ENCODE measurements at regions not wholly inside any gene's neighbourhood (a gene's known extent, or its start where the extent isn't known, plus 50 kb on each side); places are given as distances from the start of the nearest gene placed in this dataset.
"Not testable (repeated sequence)": the region's sequence is repeated elsewhere in the genome, so short reads cannot be mapped to it uniquely, and the experiment has no call there.

DNA sequence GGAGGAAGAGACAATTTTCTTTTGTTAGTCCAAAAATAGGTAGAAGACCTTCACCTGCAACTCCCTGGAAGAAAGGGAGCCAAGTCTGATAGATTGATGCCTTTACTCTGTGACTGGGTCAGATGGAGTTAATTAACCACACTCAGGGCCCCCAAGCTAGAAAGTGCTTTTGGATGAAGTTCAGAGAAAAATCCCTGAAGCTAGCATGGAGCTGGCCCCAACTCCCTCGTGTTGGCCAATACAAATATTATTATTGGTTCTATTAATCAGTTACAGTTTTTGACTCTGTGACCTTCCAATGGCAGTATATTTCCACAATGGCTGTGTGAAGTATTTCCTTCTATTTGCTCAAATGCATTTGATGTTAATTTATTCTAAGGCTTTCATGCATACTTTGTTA, 1753.5 kb downstream of the EFNA5 start:
- no peak for DNase-seq (ENCODE audit: low spot score)

DNA sequence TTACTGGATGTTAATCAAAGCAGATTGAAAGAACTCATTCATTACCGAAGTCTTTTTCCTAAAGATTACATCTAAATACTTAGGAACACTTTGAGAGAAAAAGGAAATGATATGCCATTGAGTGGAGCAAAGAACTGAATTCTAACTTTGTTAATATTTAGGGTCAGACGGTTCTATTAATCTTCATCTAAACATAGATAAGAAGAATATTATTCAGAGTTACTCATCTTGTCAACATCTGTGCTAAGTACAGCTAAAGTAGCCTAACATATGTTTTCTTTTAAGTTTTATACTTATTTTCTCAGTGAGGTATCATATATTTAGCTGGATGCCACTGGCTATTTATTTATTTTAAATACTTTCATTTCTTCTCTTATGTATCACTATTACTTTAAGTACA, 1763.7 kb downstream of the EFNA5 start:
- no peak for DNase-seq (ENCODE audit: low spot score)

DNA sequence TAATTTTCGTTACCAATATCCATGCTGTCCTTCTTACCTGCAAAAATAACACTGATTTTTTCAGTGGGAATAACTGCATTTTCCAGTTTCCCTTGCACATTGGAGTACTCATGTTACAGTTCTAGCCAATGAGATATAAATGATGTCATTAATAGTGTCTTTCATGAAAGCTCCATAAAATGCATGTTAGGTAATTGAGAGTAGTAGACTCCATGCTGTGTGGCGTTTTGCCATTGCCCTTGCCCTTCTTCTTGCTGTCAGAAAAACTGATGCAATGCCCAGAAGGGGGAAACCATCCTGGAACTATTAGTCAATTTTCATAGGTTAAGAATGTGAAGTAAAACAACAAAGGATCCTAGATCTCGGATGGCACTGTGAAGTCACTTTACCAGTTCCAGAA, 1765.3 kb downstream of the EFNA5 start:
- no peak for DNase-seq (ENCODE audit: low spot score)

DNA sequence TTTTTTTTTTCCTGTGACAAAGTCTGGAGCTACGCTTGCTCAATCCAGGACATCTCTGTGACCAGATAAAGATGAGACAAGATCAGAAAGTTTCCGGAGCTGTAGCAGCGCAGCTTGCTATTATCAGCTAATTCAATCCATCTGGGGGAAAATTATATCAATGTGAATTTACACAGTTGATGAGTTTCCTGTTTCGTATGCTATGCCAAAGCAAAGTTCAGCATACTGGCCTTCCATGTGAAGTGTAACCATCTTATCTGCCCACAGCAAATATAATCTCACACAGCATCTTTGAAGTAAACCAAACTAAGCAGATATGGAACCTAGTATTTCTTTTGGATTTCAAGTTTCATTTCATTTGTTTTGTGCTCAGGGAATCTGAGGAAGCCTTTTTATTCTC, 1767.7 kb downstream of the EFNA5 start:
- no peak for DNase-seq (ENCODE audit: low spot score)

DNA sequence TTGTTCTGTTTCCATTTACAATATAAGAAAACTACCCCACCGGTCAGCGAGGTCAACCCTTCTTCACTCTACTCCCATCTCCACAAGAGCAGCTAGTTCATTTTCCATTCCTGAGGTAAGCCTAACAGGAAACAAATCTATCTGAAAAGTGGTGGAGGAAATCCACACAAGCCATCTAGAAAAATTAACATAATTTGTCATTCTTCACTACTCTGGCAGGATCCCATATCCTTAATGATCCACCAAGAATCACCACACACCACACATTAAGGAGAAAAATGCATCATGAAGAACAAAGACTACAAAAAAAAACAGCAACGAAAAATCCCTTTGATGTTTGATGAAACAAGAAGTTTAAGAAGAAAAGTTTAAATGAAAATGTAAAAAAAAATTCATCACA, 1771.0 kb downstream of the EFNA5 start:
- no peak for DNase-seq (ENCODE audit: low spot score)

DNA sequence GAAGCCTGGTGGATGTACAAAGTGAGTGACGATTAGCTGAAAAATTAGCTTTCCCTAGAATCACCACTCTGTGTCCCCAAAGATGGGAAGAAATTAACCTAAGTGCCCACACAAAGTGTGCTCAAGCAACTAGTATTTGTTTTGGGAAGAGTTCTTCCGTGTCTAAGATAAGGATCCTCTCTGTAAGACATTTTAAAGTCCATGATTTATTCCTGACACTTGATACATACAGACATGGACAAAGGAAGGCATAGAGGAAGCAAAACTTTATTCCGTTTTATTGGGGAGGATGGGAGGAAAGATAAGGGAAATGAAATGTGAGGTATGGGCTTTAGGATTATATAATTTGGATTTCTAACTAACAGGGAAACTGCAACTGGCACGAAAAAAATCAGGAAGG, 1772.6 kb downstream of the EFNA5 start:
- no peak for DNase-seq (ENCODE audit: low spot score)

DNA sequence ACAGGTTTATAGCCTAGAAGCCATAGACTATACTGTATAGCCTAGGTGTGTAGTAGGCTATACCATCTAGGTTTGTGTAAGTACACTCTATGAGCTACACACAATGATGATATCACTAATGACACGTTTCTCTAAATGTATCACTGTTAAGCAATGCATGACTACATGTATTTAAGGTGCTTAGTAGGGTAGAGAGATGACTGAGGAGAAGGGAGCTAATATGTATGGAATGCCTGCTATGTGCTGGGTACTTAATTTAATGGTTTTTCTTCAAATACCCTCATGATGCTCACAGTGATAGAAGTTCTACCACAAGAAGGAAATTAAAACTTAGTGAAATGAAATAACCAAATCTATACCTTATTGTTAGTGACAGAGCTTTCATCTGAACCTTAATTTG, 1785.5 kb downstream of the EFNA5 start:
- DNase-seq (ENCODE audit: low spot score), result no peak

DNA sequence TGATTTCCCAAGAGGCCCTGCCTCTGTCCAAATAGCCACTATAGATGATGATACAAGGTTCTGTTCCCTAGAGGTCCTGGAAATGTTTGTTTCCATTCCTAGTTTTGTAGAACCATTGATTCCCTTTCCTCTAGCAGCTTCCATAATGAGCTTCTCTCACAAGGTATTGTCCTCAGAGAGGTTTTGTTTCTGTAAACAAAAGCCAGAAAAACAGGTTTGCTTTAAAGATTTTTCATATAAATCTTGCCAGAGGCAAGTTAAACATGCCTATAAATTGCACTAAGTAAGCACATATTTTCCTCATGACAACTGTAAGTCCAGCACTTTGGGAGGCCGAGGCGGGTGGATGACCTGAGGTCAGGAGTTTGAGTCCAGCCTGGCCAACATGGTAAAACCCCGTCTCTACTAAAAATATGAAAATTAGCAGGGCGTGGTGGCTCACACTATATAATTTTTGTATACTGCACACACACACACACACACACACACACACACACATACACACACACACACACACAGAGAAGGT, 1787.7 kb downstream of the EFNA5 start:
- no peak for DNase-seq (ENCODE audit: low spot score)

DNA sequence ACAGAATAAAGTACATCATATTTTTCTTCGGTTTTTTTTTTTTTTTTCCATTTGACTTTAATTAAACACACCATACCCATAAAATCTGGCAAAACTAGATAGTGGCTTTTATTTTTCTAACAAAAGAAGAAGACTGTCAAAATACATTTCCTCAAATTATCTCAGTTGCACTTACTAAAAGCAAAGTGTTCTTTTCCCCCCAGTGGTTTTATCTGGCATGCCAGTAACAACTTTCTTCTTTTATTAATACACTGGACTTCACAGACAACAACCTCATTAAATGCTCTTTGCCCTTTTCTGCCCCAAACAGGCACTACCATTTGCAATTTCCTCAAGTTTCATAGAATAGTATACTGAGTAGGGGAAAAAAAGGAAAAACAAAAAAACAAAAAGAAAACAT, 1792.3 kb downstream of the EFNA5 start:
- DNase-seq (ENCODE audit: low spot score), result no peak

DNA sequence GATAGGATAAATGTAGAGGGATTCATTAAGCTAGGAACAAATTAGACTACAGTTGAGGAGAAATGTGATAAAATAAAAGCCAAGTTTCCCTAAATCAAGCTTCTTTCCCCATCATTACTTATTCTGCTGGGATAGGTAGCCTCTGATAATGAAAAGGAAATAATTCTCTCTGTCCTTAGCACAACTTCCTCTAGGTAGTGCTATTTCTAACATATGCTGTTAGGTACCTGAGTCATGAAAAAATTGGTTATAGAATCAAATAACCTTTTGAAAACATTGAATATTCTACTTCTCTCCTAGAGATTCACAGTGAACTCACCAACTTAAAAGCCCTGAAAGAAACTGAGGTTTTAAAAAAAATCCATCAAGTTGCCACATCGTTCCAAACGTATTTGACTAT, 1793.1 kb downstream of the EFNA5 start:
- no peak for DNase-seq (ENCODE audit: low spot score)

DNA sequence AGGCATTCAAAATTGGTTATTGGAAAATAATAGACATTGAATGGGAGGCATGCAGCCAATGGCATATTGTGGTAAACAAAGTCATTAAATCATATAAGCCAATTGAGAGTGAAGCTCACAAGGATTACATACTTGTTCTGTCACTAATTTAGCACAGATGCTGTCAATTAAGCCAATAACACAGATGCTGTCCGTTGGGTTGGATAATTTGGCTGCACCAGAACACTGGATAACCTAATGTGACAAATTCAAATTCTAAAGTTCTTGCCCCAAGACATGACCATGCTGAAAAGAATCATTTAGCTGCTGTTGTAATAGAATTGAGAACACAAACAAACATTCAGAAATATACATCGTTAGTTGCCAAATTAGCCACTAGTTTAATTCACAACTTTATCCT, 1796.4 kb downstream of the EFNA5 start:
- no peak for DNase-seq (ENCODE audit: low spot score)

DNA sequence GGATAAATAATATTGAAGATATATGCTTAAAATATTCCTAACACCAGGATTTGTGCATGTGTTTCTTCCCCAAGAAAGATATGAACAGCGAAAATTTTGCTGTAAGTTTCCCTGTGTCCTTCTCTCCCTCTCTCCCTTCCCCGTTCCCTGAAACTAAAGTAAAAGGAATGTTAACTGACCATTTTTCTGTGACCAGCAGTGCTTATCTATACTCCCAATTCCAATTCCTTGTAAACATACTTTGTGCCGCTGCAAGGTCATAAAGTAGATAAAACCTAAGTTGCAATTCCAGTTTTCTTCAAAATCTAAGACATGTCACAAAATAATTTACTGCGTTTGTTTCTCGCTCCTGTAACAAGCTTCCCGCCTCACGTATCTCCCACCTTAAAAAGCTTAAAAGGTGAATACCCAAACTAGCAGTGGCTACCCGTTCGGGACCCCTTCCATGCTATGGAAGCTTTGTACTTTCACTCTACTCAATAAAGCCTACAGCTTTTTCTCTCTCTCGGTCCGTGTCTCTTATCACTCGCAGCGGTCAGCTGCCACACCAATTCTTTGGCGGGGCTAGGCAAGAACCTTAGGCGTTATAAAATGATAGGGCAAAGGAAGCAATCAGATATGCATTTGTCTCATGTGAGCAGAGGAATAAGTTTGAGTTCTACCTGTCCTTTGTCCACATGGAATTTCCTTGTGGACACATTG, 1798.0 kb downstream of the EFNA5 start:
- DNase-seq (ENCODE audit: low spot score), result no peak

DNA sequence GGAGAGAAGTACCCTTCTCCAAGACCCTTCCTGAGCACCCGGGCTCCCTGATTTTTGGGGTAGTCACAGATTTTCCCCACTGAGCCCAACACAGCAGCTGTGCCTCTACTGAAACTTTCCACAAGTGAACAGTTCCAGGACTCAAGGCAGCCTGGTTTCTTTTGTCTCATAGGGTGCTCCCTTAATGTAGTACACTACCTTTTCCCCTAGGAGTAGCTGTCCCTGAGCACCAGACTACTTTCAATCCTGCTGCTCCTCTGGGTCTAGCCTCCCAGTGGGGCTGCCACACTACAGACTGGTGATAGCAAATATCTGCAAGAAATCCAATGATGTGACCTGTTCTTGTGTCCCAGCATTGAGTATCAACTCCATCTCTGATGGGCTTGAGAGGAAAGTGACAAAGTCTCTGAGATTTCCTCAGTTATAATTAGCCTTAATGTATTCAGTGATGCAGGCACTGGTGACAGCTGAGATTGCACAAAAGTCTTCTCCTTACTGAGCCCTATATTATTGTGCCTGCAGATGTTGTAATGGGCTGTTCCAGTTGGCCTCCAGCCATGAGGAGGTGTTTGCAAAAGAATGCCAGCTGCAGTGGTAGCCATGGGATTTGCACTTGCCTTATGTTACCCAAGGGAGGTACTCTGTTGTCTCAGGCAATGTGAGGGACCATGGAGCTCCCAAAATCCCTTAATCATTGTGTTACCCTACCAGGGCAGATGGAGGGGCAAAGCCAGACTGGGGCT, 1802.5 kb downstream of the EFNA5 start:
- DNase-seq (ENCODE audit: low spot score), result no peak

DNA sequence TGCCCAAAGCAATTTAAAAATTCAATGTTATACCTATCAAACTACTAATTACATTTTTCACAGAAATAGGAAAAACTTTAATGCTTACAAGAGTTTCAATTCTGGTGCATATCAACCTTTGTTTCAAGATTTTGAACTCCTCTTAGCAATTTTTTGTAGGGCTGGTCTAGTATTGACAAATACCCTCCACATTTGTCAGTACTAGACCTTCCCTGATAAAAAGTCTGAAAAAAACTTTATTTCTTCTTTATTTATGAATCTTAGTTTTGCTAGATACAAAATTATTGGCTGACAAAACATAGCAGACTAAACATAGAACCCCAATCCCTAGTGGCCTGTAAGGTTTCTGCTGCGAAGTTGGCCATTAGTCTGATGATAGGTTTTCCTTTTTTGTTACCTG, 1804.9 kb downstream of the EFNA5 start:
- no peak for DNase-seq (ENCODE audit: low spot score)

DNA sequence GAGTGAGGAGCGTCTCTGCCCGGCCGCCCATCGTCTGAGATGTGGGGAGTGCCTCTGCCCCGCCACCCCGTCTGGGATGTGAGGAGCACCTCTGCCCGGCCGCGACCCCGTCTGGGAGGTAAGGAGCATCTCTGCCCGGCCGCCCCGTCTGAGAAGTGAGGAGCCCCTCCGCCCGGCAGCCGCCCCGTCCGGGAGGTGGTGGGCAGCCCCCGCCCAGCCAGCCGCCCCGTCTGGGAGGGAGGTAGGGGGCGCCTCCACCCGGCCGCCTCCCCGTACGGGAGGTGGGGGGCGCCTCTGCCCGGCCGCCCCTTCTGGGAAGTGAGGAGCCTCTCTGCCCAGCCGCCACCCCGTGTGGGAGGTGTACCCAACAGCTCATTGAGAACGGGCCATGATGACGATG, 1811.4 kb downstream of the EFNA5 start:
- not testable (repeated sequence) for DNase-seq (ENCODE audit: low spot score)

DNA sequence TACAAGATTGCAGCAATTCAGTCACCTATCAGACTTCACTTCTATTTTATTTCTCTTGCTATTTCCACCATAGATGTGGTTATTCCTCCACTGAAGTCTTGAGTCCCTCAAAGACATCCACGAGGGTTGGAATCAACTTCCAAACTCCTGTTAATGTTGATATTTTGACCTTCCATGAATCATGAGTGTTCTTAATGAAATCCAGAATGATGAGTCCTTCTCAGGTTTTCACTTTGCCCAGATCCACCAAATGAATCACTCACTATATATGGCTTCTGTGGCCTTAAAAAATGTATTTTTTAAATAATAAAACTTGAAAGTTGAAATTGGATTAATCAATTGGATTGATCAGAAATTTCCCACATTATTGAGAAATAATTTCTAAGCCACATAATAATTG, 1821.0 kb downstream of the EFNA5 start:
- DNase-seq (ENCODE audit: low spot score), result no peak

DNA sequence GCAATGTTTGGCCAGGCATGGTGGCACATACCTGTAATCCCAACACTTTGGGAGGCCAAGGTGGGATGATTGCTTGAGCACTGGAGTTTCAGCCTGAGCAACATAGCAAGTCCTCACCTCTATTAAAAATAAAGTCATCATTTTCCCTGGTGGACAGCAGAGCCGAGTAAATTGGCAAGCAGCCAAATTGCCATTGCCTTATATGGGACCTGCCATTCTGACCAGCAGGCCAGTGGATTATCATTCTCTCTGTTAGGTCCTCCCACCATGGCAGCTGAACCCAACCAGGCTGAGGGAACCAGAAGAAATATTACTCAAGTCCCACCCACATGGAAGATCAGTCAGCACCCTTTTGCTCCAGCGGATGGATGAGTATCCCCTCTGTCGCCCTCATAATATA, 1829.9 kb downstream of the EFNA5 start:
- DNase-seq (ENCODE audit: low spot score), result no peak

DNA sequence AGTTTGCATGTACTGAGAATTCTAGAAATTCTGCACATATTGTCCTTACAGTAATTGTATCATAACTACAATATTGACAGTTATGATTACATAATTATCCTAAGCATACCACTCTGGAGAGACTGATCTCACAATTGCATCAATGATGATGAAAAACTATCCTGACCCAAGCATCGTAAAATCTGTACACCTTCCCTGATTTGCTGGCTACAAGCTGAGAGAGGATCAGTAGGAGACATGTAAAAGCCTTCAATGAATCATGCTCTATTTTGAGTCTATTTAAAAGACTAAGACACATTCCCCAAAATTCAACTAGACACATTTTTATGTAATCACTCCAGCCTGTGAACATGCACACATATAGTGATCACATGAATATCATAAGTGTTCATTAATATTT, 1833.8 kb downstream of the EFNA5 start:
- no peak for DNase-seq (ENCODE audit: low spot score)

DNA sequence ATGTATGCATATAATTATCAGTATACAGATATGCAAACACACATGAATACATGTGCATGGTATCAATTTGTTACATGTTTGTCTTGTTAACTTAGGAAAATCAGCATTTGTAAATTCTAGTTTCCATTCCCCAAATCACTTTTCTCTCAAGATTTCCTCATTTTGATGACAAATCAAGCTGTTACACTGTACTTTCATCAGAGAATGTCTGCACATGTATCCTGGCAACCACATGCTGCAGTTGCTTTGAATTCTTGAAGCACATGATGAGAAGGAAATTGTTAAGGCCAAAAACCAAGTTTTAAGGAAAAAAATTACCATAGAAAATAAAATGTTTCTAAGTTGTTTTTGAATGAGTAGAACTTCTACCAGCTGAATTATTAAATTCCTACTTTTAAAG, 1834.5 kb downstream of the EFNA5 start:
- no peak for DNase-seq (ENCODE audit: low spot score)

DNA sequence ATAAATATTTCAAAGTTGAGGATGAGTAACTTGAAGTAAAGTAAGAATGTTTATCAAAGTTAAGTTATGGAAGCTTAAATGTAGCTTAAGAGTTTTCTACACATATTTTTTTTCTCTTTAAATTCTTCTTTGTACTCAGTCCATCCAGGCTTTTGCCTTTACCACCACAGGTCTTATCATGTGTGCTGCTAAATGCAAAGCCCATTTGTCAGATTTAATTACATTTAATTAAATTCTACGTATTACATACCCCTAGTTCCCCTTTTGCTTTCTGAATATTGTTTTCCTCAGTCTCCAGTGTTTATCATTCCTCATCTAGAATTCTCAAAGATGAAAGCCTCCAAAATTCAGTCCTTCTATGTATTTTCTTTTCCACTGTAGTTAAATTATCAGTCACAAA, 1841.9 kb downstream of the EFNA5 start:
- DNase-seq (ENCODE audit: low spot score), result no peak

DNA sequence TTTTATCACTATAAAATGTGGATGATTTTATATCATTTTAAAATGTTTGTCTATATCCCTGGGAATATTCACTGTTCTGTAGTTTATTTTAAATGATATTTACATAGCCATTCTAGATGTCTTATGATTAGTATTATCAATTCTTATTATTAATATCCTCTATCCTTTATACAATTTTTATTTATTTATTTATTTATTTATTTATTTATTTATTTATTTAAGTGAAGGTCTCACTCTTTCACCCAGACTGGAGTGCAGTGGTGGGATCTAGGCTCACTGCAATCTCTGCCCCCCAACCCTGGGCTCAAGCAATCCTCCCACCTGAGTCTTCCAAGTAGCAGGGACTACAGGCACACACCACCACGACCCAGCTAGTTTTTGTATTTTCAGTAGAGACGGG, 1848.9 kb downstream of the EFNA5 start:
- DNase-seq (ENCODE audit: low spot score), result no peak

DNA sequence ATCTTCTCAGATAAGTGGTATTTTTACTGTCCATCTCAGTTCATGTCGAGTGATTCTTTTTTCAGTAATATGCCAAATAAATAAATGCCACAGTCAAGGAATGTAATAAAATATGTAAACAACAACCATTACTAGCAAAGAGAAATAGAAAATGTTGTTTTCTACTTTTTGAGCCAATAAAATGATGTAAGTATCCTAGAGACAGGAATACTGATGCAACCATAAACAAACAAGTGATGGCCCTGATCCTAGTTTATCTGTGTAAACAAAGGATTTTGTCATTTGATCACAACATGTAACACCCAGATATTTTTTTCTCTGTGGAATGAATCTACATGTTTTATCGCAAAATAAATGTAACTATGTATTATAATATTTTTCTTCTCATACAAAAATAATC, 1852.8 kb downstream of the EFNA5 start:
- no peak for DNase-seq (ENCODE audit: low spot score)

DNA sequence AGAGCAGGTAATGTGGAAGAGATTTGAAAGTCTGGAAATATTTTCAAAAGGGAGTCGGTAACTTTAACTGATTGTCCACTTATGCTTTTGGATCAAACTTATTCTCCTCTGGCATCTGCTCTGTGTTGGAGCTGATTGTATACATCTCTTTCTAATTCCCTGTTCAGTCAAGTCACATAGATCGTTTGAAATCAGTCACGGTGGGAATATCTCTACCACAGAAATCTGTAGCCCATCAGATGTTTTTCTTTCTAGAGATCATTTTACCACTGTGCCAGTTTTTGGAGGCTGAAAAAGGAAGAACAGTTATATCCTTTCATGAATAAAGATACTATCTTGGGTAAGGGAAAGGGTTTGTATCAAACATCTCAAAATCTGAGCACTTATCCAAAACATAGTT, 1853.3 kb downstream of the EFNA5 start:
- no peak for DNase-seq (ENCODE audit: low spot score)

DNA sequence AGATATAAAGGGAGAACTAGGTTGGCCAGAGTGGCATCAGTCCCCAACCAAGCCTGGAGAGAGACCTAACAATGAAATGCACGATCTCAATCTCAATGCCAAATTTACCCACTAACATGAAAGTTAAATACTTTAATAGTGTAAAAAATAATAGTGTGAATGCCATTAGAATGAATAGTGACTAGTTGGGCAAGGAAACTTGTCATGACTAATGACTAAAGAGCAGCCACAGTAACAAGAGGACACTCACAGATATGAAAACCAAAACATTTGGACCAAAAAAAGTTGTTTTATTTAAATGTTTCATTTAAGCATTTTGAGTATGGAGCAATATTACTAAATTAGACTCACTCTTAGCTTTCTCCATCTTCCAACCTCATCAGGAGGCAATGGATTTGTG, 1853.8 kb downstream of the EFNA5 start:
- DNase-seq (ENCODE audit: low spot score), result no peak

All from kidney capillary endothelial cell (primary cell).